ENCODE measurements at regions not wholly inside any gene's neighbourhood (a gene's known extent, or its start where the extent isn't known, plus 50 kb on each side); places are given as distances from the start of the nearest gene placed in this dataset.
"Not testable (repeated sequence)": the region's sequence is repeated elsewhere in the genome, so short reads cannot be mapped to it uniquely, and the experiment has no call there.

DNA sequence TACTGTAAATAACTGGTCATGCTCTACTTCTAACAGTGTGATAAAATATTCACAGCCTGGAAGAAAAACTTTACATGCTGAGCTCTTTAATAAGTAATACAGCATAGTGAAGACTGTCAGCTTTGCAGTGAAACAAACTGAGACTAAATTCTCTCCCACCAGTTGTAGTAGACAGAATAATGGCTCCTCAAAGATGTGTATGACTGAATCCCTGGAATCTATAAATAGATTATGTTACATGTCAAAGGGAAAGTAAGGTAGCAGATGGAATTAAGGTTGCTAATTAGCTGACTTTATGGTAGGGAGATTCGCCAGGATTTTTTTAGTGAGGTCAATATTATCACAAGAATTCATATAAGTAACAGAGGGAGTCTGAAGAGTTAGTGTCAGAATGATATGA, 609.5 kb upstream of the VRK2 start:
- no peak for DNase-seq (ENCODE audit: low spot score)

DNA sequence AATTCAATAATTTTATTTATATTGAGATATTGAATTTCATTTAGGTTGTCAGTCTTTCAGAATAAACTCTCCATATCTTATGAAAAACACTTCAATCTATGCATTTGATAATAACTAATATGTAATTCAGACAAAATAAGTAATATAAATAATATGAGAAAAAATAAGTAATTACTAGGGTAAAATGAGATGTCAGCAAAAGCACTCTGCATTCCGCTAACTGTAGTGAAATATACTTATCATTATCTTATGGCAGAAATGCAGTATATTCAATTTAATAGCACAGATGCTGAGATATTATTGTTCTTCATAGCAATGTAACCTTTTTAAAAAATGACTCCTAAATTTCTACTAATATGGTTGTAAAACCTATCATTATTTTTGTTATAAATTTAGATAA, 606.2 kb upstream of the VRK2 start:
- DNase-seq (ENCODE audit: low spot score) = no peak

DNA sequence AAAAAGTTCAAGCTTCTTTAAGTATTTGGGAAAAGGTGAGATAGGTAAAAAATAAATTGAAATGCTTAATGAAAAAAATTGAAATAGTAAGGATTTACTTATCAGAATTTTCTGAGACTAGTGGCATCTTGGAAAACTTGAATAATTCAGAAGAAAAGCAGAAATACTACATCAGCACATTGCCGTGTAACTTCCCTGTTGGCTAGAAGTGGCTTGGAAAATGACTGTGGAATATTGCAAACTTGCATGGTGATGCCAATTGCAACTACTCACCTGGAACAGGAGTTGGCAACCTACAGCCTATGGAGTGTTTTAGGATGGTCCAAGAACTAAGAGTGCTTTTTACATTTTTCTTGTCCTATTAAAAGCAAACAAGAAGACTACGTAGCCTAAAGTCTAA, 603.5 kb upstream of the VRK2 start:
- no peak for DNase-seq (ENCODE audit: low spot score)

GRCh38 chr2:57443973-57444521, 602.6 kb upstream of the VRK2 start:
- no peak for DNase-seq (ENCODE audit: low spot score)

DNA sequence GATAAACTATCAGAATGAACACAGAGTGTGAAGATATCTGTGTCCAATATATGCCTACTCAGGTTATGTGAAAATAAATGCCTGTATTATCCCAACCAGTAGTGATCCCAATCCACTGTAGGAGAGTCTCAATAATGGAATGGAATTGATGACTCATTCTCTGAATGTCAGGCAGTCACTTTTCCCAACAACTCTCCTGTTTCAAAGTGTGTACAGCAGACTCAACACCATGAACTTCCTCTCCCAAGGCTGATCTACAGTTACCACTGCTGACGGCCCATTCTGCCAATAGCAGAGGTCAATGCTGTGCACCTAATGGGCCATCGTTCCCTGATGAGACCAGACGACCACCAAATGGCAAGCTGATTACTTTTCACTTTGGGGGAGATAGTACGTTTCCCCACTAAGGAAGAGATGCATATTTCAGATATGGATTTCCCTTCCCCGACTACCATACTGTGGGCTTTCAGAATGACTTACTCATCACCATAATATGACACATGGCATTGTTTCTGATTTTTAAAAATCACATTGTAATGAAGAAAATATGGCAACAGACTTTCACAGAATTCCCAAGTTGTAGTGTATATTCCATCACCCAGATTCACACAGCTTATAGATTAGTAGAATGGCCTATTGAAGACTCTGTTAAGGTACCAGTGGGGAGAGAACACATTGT, 601.7 kb upstream of the VRK2 start:
- no peak for DNase-seq (ENCODE audit: low spot score)

DNA sequence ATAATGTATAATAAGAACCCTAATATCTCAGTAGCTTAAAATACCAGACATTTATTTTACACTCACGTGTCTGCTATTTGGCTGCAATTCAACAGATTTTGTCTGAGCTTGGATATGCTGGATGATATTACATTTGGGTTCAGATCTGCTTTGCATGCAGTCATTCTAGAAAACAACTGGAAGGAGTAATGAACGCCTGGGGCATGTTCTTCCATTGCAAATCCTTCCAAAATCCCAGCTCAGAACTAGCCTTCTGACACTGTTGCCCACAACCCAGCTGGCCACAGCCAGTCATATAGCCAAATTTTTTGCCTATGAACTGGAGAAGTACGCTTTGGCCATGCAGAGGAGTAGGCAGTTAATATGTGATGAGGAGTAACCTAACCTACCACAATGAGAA, 597.8 kb upstream of the VRK2 start:
- no peak for DNase-seq (ENCODE audit: low spot score)

- DNase-seq (ENCODE audit: low spot score) = no peak
These were observed 596.4 kb upstream of the VRK2 start for GRCh38 chr2:57450170-57450569.

- DNase-seq (ENCODE audit: low spot score) = no peak
These were observed 594.0 kb upstream of the VRK2 start for GRCh38 chr2:57452634-57453033.

DNA sequence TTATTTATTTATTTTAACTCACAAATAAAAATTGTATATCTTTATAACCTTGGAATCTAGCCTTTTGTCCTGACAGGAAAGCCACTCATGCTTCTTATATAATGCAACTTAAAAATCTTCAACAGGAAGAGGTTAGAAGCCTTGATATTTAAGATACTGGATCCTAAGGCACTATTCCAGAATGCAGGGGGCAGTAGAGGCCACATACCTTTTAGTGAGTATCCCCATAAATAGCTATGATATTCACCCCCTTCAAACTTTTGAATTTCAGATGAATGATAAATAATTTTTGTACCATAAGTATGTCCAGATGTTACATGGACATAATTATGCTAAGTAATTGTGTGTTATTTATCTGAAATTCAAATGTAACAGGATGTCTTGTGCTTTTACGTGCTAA, 592.7 kb upstream of the VRK2 start:
- no peak for DNase-seq (ENCODE audit: low spot score)

GRCh38 chr2:57460396-57461276, 586.0 kb upstream of the VRK2 start:
- no peak for DNase-seq (ENCODE audit: low spot score)

GRCh38 chr2:57461624-57462023, 585.0 kb upstream of the VRK2 start:
- DNase-seq (ENCODE audit: low spot score) = no peak

GRCh38 chr2:57465067-57465466, 581.5 kb upstream of the VRK2 start:
- DNase-seq (ENCODE audit: low spot score) = no peak

DNA sequence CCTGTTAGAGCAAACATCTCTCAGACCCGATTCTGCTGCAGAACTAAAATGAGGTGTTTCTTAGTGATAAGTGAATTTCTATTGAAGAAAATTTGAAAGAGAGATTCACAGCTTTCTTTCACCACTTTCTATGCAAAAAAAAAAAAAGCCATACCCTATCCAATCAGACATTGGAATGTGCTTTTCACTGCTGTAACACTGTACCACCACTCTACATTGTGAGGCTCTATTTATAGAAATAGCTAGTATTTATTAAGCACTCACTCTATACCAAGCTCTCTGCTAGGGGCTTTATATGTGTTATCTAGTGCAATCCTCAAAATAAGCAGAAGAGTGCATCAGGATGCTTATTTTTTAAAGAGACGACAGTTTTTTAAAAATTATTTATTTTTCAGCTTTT, 580.6 kb upstream of the VRK2 start:
- DNase-seq (ENCODE audit: low spot score) = no peak

DNA sequence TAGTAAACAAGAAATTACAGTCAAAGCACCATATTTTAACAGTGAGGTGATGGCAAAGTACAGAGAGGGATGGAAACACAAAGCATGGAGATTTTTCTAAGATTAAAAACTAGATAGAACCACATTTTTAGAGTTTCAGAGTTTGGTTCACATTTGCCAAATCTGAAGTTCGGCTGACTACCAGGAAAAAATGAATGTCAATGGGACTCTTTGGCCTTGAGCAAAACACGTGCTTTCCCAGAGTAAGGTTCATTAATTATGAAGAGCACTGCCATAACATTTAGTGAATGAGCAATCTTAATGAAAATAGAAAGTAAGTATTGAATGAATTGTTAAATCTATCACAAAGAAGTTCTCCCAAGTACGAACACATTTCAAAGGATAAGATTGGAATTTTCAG, 571.2 kb upstream of the VRK2 start:
- DNase-seq (ENCODE audit: low spot score) = no peak

GRCh38 chr2:57479981-57480380, 566.6 kb upstream of the VRK2 start:
- no peak for DNase-seq (ENCODE audit: low spot score)

GRCh38 chr2:57488061-57488460, 558.5 kb upstream of the VRK2 start:
- no peak for DNase-seq (ENCODE audit: low spot score)

- DNase-seq (ENCODE audit: low spot score) = no peak
These were observed 555.9 kb upstream of the VRK2 start for GRCh38 chr2:57490741-57491140.

DNA sequence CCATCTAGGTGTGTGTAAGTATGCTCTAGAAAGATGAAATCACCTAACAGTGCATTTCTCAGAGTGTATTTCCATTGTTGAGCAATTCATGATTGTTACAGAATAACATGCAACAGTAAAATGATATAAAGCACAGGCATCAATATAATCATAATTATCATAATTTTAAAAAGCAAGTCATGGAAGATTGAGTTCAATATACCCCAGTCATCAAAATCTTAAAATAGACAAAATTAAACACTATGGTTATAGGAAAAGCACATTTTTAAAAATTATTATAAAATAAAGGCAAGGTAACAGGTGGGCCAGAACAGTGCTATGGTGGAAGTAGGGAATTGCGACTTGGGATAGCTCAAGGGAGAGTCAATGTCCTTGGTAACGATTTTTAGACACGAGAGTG, 555.4 kb upstream of the VRK2 start:
- DNase-seq (ENCODE audit: low spot score) = no peak

- not testable (repeated sequence) for DNase-seq (ENCODE audit: low spot score)
These were observed 552.6 kb upstream of the VRK2 start for GRCh38 chr2:57493966-57494365.

GRCh38 chr2:57497489-57498096, 549.0 kb upstream of the VRK2 start:
- DNase-seq (ENCODE audit: low spot score) = no peak

DNA sequence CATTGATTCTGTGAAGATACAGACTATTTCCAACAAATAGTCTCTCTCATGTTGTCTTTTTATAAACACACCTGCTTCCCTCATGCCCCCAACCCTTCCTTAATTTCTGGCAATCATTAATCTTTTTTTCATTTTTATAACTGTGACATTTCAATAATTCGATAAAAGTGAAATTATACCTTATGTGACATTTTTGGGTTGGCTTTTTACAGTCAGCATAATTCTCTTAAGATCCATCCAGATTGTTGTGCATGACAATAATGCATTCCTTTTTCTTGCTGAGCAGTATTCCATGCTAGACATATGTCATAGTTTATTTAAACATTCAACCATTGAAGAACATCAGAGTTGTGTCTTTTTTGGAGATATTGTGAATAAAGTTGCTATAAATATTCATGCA, 541.8 kb upstream of the VRK2 start:
- DNase-seq (ENCODE audit: low spot score) = no peak

- DNase-seq (ENCODE audit: low spot score) = no peak
These were observed 537.4 kb upstream of the VRK2 start for GRCh38 chr2:57509189-57509588.

GRCh38 chr2:57510704-57511103, 535.9 kb upstream of the VRK2 start:
- no peak for DNase-seq (ENCODE audit: low spot score)

Data from hematopoietic multipotent progenitor cell treated with erythropoietin and hydrocortisone succinate and interleukin-3 and kit ligand, for 15 days (in vitro differentiated cells).